Vagina (tissue), 2 donors: ENCODE measurements at regions not wholly inside any gene's neighbourhood (a gene's known extent, or its start where the extent isn't known, plus 50 kb on each side); places are given as distances from the start of the nearest gene placed in this dataset.

ENCODE experiments used
- POLR2A ChIP-seq, 2 donors: fragments of 450-650 bp; IDR thresholded peaks; one replicate each; pipeline ENCODE4 v1.6.1; 2017; ENCODE audit warnings: antibody characterized with exemption in 2 of 2, mild to moderate bottlenecking in 2 of 2, moderate library complexity in 2 of 2
- POLR2AphosphoS5 ChIP-seq, 2 donors: sonication (generic); formaldehyde crosslinking; IDR thresholded peaks; one replicate each; pipeline ENCODE4 v1.9.0; 2017; ENCODE audit warnings: antibody characterized with exemption in 2 of 2, mild to moderate bottlenecking in 2 of 2, low read depth in 1 of 2; ENCODE audit not compliant: insufficient read depth in 1 of 2
- TF ChIP-seq, protein P1 (sequence below), 3 experiments: fragments of 450-650 bp in 2 of 3; fragments of 200-600 bp in 1 of 3; sonication (generic) in 1 of 3; IDR thresholded peaks; one replicate each; pipeline ENCODE4 v1.5.1; 2017 to 2019; ENCODE audit warnings: antibody characterized with exemption in 3 of 3, mild to moderate bottlenecking in 2 of 3, moderate library complexity in 2 of 3

DNA sequence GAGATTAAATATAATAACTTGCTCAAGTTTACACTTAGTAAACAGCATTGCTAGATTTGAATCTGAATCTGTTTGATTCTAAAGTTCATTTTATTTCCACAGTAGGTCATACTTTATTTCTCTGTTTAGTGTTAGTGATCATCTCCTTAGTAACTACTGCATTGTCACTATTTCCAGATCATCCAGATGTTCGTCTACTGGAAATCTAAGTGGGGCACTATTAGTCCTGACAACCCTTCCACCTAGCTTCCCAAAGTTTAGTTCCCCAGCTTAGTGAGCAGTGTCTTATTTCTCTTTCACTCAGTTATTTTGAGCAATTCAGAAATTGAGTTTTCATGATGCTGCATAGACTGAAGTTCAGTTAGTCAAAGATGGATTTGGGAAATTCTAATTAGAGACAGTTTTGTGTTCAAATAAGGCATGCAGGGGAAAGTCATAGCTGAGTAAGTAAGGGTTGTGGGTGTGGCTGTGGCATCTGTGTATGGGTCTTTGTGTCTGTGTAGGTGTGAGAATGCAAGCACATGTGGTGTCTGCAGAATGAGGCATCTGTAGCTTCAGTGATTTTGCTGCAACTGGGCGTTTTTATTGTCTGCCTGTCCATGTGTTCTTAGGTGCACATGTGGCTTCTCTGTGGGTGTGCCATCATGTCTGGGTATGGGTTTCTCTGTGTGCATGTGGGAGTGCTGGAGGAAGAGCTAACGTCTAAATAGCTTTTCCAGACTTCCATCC lies 107.3 kb downstream of the NTMT2 start:
- TF ChIP-seq, protein P1, sequence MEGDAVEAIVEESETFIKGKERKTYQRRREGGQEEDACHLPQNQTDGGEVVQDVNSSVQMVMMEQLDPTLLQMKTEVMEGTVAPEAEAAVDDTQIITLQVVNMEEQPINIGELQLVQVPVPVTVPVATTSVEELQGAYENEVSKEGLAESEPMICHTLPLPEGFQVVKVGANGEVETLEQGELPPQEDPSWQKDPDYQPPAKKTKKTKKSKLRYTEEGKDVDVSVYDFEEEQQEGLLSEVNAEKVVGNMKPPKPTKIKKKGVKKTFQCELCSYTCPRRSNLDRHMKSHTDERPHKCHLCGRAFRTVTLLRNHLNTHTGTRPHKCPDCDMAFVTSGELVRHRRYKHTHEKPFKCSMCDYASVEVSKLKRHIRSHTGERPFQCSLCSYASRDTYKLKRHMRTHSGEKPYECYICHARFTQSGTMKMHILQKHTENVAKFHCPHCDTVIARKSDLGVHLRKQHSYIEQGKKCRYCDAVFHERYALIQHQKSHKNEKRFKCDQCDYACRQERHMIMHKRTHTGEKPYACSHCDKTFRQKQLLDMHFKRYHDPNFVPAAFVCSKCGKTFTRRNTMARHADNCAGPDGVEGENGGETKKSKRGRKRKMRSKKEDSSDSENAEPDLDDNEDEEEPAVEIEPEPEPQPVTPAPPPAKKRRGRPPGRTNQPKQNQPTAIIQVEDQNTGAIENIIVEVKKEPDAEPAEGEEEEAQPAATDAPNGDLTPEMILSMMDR (IDR thresholded peaks at IDR 0.05) = no peak
- TF ChIP-seq POLR2AphosphoS5 (IDR thresholded peaks at IDR 0.05; ENCODE audit: insufficient read depth in 1 of 2, low read depth in 1 of 2) = no peak
- TF ChIP-seq POLR2A (IDR thresholded peaks at IDR 0.05) = no peak
